ENCODE measurements at regions not wholly inside any gene's neighbourhood (a gene's known extent, or its start where the extent isn't known, plus 50 kb on each side); places are given as distances from the start of the nearest gene placed in this dataset.
"Not testable (repeated sequence)": the region's sequence is repeated elsewhere in the genome, so short reads cannot be mapped to it uniquely, and the experiment has no call there.

GRCh38 chr9:30089428-30089827 is 2295.0 kb upstream of the ACO1 start:
- no peak for DNase-seq

DNA sequence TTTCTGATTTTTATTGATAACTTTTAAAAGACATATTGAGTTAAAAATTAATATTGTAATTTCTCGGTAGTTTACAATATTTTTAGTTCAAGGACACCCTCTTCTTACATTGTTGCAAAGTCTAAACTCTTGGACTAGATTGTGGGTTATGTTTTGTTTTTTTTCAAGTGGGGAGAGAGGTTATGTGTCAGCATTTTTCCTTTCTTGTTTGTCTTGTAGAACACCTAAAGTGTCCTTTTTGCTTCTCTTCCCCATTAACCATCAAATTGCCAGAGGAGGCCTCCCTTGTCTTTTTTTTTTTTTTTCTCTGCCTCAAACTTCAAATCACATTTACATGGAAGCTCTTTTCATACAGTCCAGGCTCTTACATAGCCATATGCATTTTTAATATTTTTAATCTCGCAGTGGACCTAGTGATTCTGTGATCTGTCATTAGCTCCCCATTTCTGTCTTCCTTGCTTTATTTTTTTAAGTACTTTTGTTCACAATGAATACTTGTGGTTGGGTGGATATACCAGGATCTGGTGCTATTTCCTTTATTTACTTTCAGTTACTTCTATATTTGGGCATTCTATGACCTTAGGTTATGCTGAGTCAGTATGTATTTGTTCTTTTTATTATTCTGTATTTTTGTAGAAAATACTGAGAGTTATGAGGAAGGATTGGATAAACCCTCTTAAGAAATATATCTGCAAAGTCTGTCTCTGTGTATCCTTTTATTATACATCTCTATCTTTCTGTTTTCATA is 2280.6 kb upstream of the ACO1 start:
- DNase-seq = no peak

GRCh38 chr9:30107134-30107533 is 2277.3 kb upstream of the ACO1 start:
- not testable (repeated sequence) for DNase-seq

- DNase-seq = no peak
Observed at GRCh38 chr9:30116673-30117217, 2267.7 kb upstream of the ACO1 start.

- DNase-seq = no peak
Observed at GRCh38 chr9:30120666-30121065, 2263.8 kb upstream of the ACO1 start.

DNA sequence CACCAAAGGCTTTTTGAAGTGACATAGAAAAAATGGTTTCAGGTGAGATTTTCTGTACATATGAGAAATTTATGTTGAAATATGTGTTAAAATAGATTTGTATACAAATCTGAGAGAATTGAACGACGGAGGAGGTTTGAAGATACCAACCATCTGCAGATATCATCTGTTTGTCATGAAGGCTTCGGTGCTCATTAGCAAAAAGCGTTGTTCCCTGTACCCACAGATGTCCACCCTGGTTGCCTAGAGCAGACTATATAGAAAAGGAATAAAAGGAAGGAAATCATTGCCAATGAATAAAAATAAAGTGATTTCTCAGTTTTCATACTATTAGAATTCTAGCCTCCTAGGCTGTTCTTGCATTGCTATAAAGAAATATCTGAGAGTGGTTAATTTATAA is 2262.8 kb upstream of the ACO1 start:
- no peak for DNase-seq

GRCh38 chr9:30125881-30126280 is 2258.6 kb upstream of the ACO1 start:
- DNase-seq = no peak

- DNase-seq = no peak
Observed at GRCh38 chr9:30127371-30127770, 2257.1 kb upstream of the ACO1 start.

- DNase-seq = no peak
Observed at GRCh38 chr9:30140407-30140806, 2244.0 kb upstream of the ACO1 start.

GRCh38 chr9:30160570-30160969 is 2223.9 kb upstream of the ACO1 start:
- DNase-seq = no peak

DNA sequence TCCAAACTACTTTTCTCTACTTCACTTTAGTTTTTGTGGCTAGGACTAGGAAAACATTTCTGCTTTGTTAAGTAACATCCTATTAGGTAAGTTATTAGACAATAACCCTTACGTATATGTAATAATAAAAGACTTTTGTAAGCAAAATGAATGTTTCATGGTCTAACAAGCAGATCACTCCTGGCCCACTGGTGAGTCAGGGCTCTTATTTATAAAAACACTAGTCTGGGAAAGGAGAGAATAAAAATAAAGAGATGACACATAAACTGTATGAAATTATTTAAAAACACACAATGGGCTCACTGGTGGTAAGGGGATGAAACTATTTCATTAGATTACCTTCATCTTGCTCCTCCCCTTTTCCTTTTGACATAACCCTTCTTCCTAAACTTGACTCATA is 2212.2 kb upstream of the ACO1 start:
- DNase-seq = no peak

DNA sequence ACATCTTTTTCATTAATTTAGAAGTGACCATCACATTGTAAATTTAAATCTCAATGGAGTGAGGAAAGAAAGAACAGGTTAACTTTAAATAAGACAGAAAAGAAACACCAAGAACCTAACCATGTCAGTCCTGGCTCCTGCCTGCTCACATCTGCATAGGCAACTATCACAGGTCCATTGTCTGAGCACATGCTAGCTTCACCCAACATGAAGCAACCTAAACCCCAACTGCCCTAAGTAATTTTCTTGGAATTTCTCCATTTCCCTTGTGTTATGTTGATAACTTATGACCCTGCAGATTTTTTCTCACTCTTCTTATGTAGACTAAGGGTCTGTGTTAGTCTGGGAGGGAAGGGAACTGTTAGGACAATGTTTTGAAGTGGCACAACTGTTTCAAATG is 2205.8 kb upstream of the ACO1 start:
- DNase-seq = no peak

DNA sequence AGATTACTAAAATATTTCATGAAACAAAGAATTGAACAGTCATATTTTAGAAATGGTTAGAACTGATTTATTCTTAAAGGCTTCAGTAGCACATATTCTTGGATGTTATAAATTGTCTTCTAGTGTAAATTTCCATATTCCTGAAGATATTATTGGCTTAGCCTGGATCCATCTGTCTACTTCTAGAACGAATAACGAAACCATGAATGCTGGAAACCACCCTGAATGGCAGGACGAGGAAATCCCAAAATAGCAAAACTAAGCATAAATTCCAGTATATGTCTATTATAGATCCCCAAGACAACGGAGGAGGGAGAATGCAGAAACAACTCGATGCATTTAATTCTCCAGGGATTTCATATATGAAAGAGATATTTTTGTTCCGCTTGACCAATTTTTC is 2191.0 kb upstream of the ACO1 start:
- DNase-seq = no peak

GRCh38 chr9:30196941-30197340 is 2187.5 kb upstream of the ACO1 start:
- no peak for DNase-seq

- DNase-seq = no peak
Observed at GRCh38 chr9:30197453-30197852, 2187.0 kb upstream of the ACO1 start.

GRCh38 chr9:30197954-30198353 is 2186.5 kb upstream of the ACO1 start:
- no peak for DNase-seq

DNA sequence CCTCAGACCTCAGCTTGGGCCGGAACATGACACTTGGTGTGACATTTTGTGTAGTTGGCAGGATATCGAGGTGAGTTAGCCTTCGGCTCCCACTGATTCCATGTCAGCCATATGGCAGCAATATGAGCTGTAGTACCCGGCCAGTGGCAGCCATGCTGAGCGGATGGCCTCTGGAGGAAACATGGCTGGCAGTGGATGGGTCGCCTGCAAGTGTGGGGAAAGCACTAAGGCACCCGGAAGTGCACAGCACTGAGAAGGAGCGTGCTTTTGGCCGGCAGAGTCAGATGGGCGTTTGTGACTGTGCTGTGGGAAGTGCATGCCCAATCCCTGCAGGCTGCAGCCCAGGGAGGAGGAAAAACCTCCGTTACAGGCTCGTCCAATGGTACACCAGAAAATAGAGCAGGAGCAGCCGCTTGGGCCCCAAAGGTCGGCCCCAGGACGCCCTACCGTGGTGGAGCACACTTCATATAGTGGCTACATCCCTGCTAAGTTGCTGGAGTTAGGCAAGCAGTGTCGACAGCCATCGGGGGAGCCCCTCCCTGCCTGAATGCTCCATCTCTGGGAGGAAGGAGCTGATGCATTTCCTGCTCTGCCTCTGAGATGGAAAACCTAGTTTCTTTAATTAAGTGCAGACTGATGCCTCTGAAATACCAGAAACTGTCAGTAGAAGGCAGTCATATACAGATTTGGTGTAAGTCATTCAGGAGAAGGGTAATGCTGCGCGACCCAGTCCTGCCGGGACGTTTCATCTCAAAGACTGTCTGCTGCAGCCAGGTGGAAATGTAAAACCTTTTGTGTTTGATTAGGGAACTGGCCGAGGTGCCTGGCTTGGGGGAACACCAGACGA is 2185.8 kb upstream of the ACO1 start:
- no peak for DNase-seq

DNA sequence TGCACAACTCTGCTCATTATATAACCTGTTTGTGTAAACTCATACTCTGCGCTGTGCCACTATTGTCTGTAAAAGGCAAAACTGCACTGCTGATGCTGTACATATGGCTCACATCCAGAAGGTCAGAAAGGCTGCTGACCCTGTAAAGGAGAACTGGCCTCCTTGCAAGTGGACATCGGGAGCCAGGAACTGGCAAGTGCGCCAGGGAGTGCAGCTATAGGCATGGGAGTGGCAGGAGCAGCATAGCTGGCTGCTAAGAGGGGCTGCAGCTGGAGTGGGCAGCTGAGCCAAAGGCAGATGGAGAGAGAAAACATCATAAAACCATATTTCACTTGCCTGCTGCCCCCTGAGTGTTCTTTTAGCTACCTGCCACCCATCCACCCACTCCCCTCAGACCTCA is 2183.4 kb upstream of the ACO1 start:
- DNase-seq = no peak

DNA sequence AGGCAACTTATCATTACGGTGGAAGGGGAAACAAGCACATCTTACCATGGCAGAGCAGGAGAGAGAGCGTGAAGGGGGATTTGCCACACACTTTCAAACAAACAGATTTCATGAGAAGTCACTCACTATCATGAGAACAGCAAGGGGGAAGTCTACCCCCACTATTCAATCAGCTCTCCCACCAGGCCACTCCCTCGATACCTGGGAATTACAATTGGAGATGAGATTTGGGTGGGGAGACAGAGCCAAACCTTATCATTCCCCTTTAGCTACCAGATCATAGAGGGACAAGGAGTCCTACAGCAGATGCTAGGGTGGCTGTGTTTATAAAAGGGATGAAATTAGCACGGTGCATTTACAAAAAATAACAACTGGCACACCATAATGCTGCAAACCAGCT is 2149.4 kb upstream of the ACO1 start:
- no peak for DNase-seq

GRCh38 chr9:30235564-30235963 is 2148.9 kb upstream of the ACO1 start:
- DNase-seq = no peak

DNA sequence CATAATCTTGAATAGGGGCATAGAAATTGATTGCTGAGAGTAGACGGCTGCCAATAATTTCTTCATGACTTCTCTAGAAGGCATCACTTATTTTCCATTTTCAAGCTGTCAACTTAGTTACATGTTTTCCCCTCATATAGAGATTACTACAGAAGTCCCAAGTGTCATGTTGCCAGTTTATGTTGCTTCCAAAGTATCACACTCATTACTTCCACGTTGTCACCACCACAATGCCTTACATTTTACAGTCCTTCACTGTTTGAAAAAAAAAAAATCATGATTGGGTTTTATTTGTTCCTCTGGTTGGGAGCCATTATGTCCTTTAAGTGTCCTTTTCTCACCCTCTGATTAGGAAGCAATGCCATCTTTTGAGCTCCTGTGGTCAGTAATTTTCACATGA is 2144.6 kb upstream of the ACO1 start:
- no peak for DNase-seq

DNA sequence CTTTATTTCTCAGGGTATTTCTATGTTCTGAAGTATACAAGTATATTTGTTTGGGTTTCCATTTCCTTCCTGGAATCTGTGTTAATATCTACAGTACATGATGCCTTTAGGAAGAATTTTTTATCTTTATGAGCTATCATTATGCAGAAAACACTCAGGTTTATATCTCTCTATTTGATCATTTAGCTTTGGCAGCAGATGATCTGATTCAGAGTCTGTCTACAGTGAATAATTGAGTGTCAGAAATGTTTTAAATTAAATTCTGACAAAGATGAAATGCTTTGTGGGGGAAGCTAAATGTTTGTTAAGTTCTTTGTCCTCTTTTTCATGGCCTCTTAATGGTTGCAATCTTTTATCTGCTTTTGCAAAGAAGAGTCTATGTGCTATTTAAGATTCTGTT is 2141.0 kb upstream of the ACO1 start:
- no peak for DNase-seq

- DNase-seq = no peak
Observed at GRCh38 chr9:30244877-30245276, 2139.6 kb upstream of the ACO1 start.

DNA sequence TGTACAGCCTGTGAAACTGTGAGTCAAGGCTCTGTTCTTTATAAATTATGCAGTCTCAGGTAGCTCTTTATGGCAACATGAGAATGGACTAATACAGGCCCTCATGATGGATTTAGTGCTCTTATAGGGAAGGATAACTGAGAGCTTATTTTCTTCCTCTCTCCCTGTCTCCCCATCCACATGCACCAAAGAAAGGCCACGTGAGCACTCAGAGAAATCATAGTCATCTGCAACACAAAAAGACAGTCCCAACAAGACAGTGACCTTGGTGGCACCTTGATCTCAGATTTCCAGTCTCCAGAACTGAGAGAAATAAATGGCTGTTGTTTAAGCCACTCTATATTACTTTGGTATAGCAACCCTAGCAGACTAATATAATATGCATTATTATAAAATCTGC is 2133.6 kb upstream of the ACO1 start:
- no peak for DNase-seq

Measured in SW 1271 (cell line).